ENCODE measurements at regions not wholly inside any gene's neighbourhood (a gene's known extent, or its start where the extent isn't known, plus 50 kb on each side); places are given as distances from the start of the nearest gene placed in this dataset.
"Not testable (repeated sequence)": the region's sequence is repeated elsewhere in the genome, so short reads cannot be mapped to it uniquely, and the experiment has no call there.

- not testable (repeated sequence) for TF ChIP-seq POLR2A (IDR thresholded peaks at IDR 0.05; ENCODE audit: extremely low read depth, insufficient read length); CTCF (IDR thresholded peaks at IDR 0.05; ENCODE audit: low read depth, low read length); MAX (IDR thresholded peaks at IDR 0.05; ENCODE audit: low read depth, low read length)
Measured at GRCh38 chr16:32002496-32002895, 128.9 kb downstream of the ZNF267 start.
